Stomach (tissue), 8 donors: ENCODE measurements at regions not wholly inside any gene's neighbourhood (a gene's known extent, or its start where the extent isn't known, plus 50 kb on each side); places are given as distances from the start of the nearest gene placed in this dataset.
"Not testable (repeated sequence)": the region's sequence is repeated elsewhere in the genome, so short reads cannot be mapped to it uniquely, and the experiment has no call there.

ENCODE experiments used
- DNase-seq, 2 donors: peaks; one replicate each; pipeline versions ENCODE4 v3.0.0 to v3.0.0-alpha.2; 2013 to 2019
- H3K27ac ChIP-seq, 5 donors: fragments of 200-600 bp in 4 of 5; sonication (generic) in 4 of 5; one replicate each; pipeline ENCODE4 v1.5.1; 2013 to 2019; ENCODE audit warnings: mild to moderate bottlenecking in 1 of 5, moderate library complexity in 1 of 5
- H3K27me3 ChIP-seq, 3 donors: fragments of 200-600 bp; sonication (generic); one replicate each; pipeline ENCODE4 v1.5.1; 2017 to 2019; ENCODE audit warnings: mixed run types in 1 of 3
- H3K36me3 ChIP-seq, 4 donors: fragments of 200-600 bp; sonication (generic); 1 replicate in 3 of 4; 2 replicates in 1 of 4; pipeline ENCODE4 v1.5.1; 2016 to 2019
- H3K4me1 ChIP-seq, 4 donors: fragments of 200-600 bp; sonication (generic); one replicate each; pipeline ENCODE4 v1.5.1; 2016 to 2019
- H3K4me3 ChIP-seq, 4 donors: fragments of 200-600 bp; sonication (generic) in 3 of 4; one replicate each; pipeline ENCODE4 v1.5.1; 2016 to 2019; ENCODE audit warnings: mild to moderate bottlenecking in 1 of 4
- H3K9me3 ChIP-seq, 4 donors: fragments of 200-600 bp; sonication (generic); one replicate each; pipeline ENCODE4 v1.5.1; 2016 to 2019
- CTCF ChIP-seq, 7 experiments: fragments of 450-650 bp in 4 of 7; fragments of 200-600 bp in 3 of 7; sonication (generic) in 3 of 7; IDR thresholded peaks; one replicate each; pipeline ENCODE4 v1.5.1; 2016 to 2019; ENCODE audit warnings: antibody characterized with exemption in 7 of 7, control low read depth in 2 of 7, mild to moderate bottlenecking in 1 of 7
- EP300 ChIP-seq: sonication (generic); formaldehyde crosslinking; IDR thresholded peaks from one replicate; pipeline ENCODE4 v1.6.1; 2017; ENCODE audit warnings: antibody characterized with exemption
- POLR2A ChIP-seq, 4 donors: fragments of 450-650 bp; IDR thresholded peaks; one replicate each; pipeline ENCODE4 v1.6.1; 2016; ENCODE audit warnings: antibody characterized with exemption in 4 of 4, control low read depth in 2 of 4, mild to moderate bottlenecking in 1 of 4, moderate library complexity in 1 of 4
- POLR2AphosphoS5 ChIP-seq, 3 donors: sonication (generic); formaldehyde crosslinking; IDR thresholded peaks; one replicate each; pipeline ENCODE4 v1.6.1; 2016; ENCODE audit warnings: antibody characterized with exemption in 3 of 3
- WGBS, 5 donors: extraction: QIAGEN DNeasy Blood & Tissue Kit in 3 of 5; methylation state at CpG; one replicate each; pipeline versions ENCODE4 v1.1.5 to v1.1.7; 2013 to 2018; 5-methylcytosine and 5-hydroxymethylcytosine counted together
- intact Hi-C: fragments of 100-400 bp; cut with DNase I; formaldehyde crosslinking; loops from one replicate; pipeline ENCODE4 v1.15.1; 2023; ENCODE audit warnings: low total_unique reads
- donor health status: healthy with polysubstance abuse.
- donor health status: Bipolar disorder and iron deficiency.
- donor health status: healthy.

DNA sequence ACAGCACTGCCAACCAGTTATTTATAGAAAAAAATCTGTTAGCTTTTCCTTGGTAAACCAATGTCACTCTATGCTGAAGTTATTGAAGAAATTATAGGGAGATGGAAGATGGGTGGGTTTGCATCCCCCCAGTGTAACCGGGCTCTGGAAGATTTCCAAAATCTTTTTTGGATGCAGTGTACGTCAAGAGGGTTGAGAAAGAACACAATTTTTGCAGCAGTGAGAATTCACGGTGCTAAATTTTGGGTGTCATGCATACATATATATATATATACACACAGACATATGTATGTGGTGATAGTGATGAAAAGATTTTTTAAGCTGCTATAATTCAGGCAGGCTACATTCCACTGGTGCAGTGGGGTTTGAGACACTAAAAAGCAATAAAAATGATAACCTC lies 91.4 kb upstream of the MAGI3 start:
- no peaks in the 10 kb centered on the region for H3K27me3 ChIP-seq
- H3K27ac ChIP-seq, result no peak overlapping the region
- no peak overlapping the region for H3K4me3 ChIP-seq
- DNase-seq, result no peak
- no peaks in the 10 kb centered on the region for H3K9me3 ChIP-seq
- intact Hi-C loops, result no loop called here
- no peaks in the 10 kb centered on the region for H3K4me1 ChIP-seq
- WGBS, 5 donors, result 69 to 92% (median 84%) methylated on average over 3 of the region's 3 CpGs
- TF ChIP-seq EP300 (no peak), CTCF (IDR thresholded peaks at IDR 0.05) (no peak), POLR2A (IDR thresholded peaks at IDR 0.05) (no peak), POLR2AphosphoS5 (IDR thresholded peaks at IDR 0.05) (no peak)
- no peaks in the 10 kb centered on the region for H3K36me3 ChIP-seq

DNA sequence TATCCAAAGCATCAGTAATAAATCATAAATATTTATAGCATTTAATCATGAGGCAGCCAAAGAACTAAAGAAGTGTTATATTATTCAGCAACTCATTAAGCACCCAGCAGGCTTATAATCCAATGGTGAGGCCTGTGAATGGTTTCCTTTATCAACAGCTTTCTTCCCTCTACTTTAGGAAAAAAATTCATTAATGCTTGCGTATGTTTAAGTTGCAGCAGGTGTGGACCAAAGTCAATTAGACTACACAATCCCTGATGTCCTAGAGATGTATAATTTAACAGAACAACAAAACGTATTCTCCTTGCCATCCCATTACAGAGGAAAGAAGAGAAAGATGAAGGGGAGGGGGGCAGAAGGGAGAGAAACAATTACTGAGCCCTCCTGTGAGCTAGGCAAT lies 87.7 kb upstream of the MAGI3 start:
- 44 to 86% (median 52%) methylated on average over 2 of the region's 2 CpGs for WGBS, 5 donors
- Histone ChIP-seq H3K27ac (no peak overlapping the region), H3K9me3 (no peaks in the 10 kb centered on the region), H3K27me3 (no peaks in the 10 kb centered on the region), H3K4me3 (no peak overlapping the region), H3K36me3 (no peaks in the 10 kb centered on the region), H3K4me1 (no peaks in the 10 kb centered on the region)
- intact Hi-C loops, result no loop called here
- TF ChIP-seq POLR2AphosphoS5 (IDR thresholded peaks at IDR 0.05) (no peak), CTCF (IDR thresholded peaks at IDR 0.05) (no peak), EP300 (no peak), POLR2A (IDR thresholded peaks at IDR 0.05) (no peak)
- DNase-seq, result no peak

- 77 to 92% (median 86%) methylated on average over 9 of the region's 9 CpGs for WGBS, 5 donors
- H3K27me3 ChIP-seq, result no peaks in the 10 kb centered on the region
- H3K36me3 ChIP-seq, result no peaks in the 10 kb centered on the region
- TF ChIP-seq POLR2AphosphoS5 (IDR thresholded peaks at IDR 0.05), result no peak
- no peak for TF ChIP-seq CTCF (IDR thresholded peaks at IDR 0.05)
- TF ChIP-seq EP300, result no peak
- no peak for TF ChIP-seq POLR2A (IDR thresholded peaks at IDR 0.05)
- intact Hi-C loops, result no loop called here
- H3K4me3 ChIP-seq, result no peak overlapping the region
- no peaks in the 10 kb centered on the region for H3K9me3 ChIP-seq
- H3K27ac ChIP-seq, result no peak overlapping the region
- H3K4me1 ChIP-seq, result no peaks in the 10 kb centered on the region
- no peak for DNase-seq
Measured at GRCh38 chr1:113303267-113303666, 87.0 kb upstream of the MAGI3 start.

- DNase-seq, H3K27me3 ChIP-seq, H3K9me3 ChIP-seq, H3K4me1 ChIP-seq, H3K27ac ChIP-seq, intact Hi-C loops, H3K36me3 ChIP-seq, H3K4me3 ChIP-seq: not testable (repeated sequence)
- WGBS, 5 donors, result 94 to 99% (median 98%) methylated on average over 4 of the region's 4 CpGs
Measured at GRCh38 chr1:113305029-113305428, 85.3 kb upstream of the MAGI3 start.

DNA sequence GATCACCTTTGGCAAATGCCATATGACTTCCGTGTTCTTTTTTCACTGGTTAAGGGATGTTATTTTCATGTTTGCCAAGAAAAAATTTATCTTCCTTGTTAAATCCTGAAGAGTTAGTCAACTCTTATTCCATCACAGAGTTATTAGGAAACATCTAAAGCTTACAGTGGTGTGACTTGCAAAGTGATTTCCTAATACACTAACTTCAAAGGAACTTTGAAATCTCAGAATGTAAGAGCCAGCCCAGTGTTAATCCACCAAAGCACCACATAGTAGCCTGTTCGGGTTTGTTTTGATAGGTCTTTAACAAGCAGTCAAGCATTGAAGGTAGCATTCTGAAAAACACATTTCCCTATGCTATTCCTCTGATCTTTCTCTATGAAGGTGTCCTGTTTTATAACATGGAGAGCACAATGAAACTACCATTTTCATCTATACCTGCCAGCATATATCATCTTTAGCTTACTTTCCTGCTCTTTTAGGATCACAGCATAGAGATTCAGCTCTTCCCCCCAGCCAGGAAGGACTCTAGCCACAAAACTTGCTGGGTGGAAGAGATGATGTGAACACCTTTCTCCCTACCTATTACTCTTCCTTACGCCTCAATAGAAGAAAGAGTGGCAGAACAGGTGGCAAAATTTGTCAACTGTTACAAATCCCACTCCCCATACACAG lies 82.4 kb upstream of the MAGI3 start:
- Histone ChIP-seq H3K36me3 (no peaks in the 10 kb centered on the region), H3K27ac (no peak overlapping the region), H3K27me3 (no peaks in the 10 kb centered on the region), H3K4me3 (no peak overlapping the region), H3K9me3 (peaks cover 0 to 4% (median 0%) of the 10 kb centered on the region in 4 donors), H3K4me1 (no peaks in the 10 kb centered on the region)
- intact Hi-C loops, result no loop called here
- TF ChIP-seq POLR2A (IDR thresholded peaks at IDR 0.05), result no peak
- no peak for TF ChIP-seq EP300
- TF ChIP-seq POLR2AphosphoS5 (IDR thresholded peaks at IDR 0.05), result no peak
- no peak for TF ChIP-seq CTCF (IDR thresholded peaks at IDR 0.05)
- no peak for DNase-seq
- WGBS, 5 donors, result 66 to 80% (median 75%) methylated on average over 3 of the region's 3 CpGs

DNA sequence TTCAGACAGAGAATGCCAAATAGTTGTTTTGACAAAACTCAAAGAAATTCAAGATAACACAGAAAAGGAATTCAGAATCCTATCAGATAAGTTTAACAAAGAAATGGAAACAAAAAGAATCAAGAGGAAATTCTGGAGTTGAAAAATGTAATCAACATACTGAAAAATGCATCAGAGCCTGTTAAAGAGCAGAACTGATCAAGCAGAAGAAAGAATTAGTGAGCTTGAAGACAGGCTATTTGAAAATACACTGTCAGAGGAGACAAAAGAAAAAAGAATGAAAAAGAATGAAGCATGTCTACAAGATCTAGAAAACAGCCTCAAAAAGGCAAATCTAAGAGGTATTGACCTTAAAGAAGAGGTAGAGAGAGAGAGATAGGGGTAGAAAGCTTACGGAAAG lies 77.7 kb upstream of the MAGI3 start:
- H3K9me3 ChIP-seq, DNase-seq, H3K4me3 ChIP-seq, H3K27me3 ChIP-seq, H3K27ac ChIP-seq, H3K4me1 ChIP-seq, H3K36me3 ChIP-seq, intact Hi-C loops: not testable (repeated sequence)
- 95 to 100% (median 100%) methylated on average over 1 of the region's 1 CpG for WGBS, 5 donors
